HL-60 (cell line): ENCODE measurements at regions not wholly inside any gene's neighbourhood (a gene's known extent, or its start where the extent isn't known, plus 50 kb on each side); places are given as distances from the start of the nearest gene placed in this dataset.

Experiments
- DNase-seq, 2 experiments: peaks; one replicate each; pipeline ENCODE4 v3.0.0-alpha.2; 2010 to 2020; ENCODE audit warnings: low read depth in 1 of 2, low spot score in 1 of 2
- H3K27ac ChIP-seq: fragments of 250-450 bp; sonication (Bioruptor Pico); replicated peaks from 2 replicates; pipeline ENCODE4 v1.5.1; 2020; ENCODE audit warnings: mild to moderate bottlenecking, moderate library complexity
- H3K27me3 ChIP-seq: fragments of 250-450 bp; sonication (Bioruptor Pico); 2 replicates; pipeline ENCODE4 v1.5.1; 2021; ENCODE audit warnings: mild to moderate bottlenecking, moderate library complexity; ENCODE audit not compliant: insufficient read depth, poor library complexity, severe bottlenecking
- H3K4me3 ChIP-seq: replicated peaks from 2 replicates; pipeline ENCODE4 v1.5.1; 2011; ENCODE audit warnings: mild to moderate bottlenecking, control low read depth, low read length; ENCODE audit not compliant: insufficient read depth
- CTCF ChIP-seq: IDR thresholded peaks from one replicate; pipeline ENCODE4 v1.5.1; 2011; ENCODE audit warnings: low read length, control low read depth, inconsistent platforms; ENCODE audit not compliant: insufficient read depth
- GABPA ChIP-seq: IDR thresholded peaks from 2 replicates; pipeline ENCODE4 v1.6.1; 2012; ENCODE audit warnings: low read depth
- POLR2AphosphoS5 ChIP-seq: IDR thresholded peaks from 2 replicates; pipeline ENCODE4 v1.6.1; 2012; ENCODE audit warnings: low read depth
- REST ChIP-seq: IDR thresholded peaks from 2 replicates; pipeline ENCODE4 v1.6.1; 2012; ENCODE audit warnings: low read depth; ENCODE audit not compliant: insufficient replicate concordance
- SPI1 ChIP-seq: IDR thresholded peaks from 2 replicates; pipeline ENCODE4 v1.6.1; 2012; ENCODE audit warnings: low read depth, mild to moderate bottlenecking, borderline replicate concordance

GRCh38 chr4:22957774-22958309, 265.1 kb downstream of the GBA3 start:
- no peaks in the 10 kb centered on the region for H3K27me3 ChIP-seq
- DNase-seq: no peak
- H3K4me3 ChIP-seq: no peak overlapping the region
- H3K27ac ChIP-seq: no peak overlapping the region
- TF ChIP-seq GABPA (no peak), CTCF (no peak), SPI1 (no peak), REST (no peak), POLR2AphosphoS5 (no peak)

- Histone ChIP-seq H3K4me3 (no peak overlapping the region), H3K27me3 (no peaks in the 10 kb centered on the region), H3K27ac (no peak overlapping the region)
- TF ChIP-seq SPI1: no peak
- no peak for TF ChIP-seq CTCF
- DNase-seq: no peak
Measured at GRCh38 chr4:22949161-22949855, 256.6 kb downstream of the GBA3 start.

- H3K4me3 ChIP-seq: no peak overlapping the region
- H3K27ac ChIP-seq: no peak overlapping the region
- TF ChIP-seq SPI1: no peak
- no peak for DNase-seq
- no peaks in the 10 kb centered on the region for H3K27me3 ChIP-seq
Measured at GRCh38 chr4:22947851-22948250, 255.1 kb downstream of the GBA3 start.

- H3K27ac ChIP-seq: no peak overlapping the region
- TF ChIP-seq REST: no peak
- TF ChIP-seq GABPA: no peak
- TF ChIP-seq SPI1: no peak
- no peak for TF ChIP-seq POLR2AphosphoS5
- DNase-seq: no peak
- no peaks in the 10 kb centered on the region for H3K27me3 ChIP-seq
- no peak overlapping the region for H3K4me3 ChIP-seq
Measured at GRCh38 chr4:22942920-22943559, 250.3 kb downstream of the GBA3 start.
